Vagina (tissue), 2 donors: ENCODE measurements at regions not wholly inside any gene's neighbourhood (a gene's known extent, or its start where the extent isn't known, plus 50 kb on each side); places are given as distances from the start of the nearest gene placed in this dataset.

Experiments
- CTCF ChIP-seq, 3 experiments: fragments of 450-650 bp in 2 of 3; fragments of 200-600 bp in 1 of 3; sonication (generic) in 1 of 3; IDR thresholded peaks; one replicate each; pipeline ENCODE4 v1.5.1; 2017 to 2019; ENCODE audit warnings: antibody characterized with exemption in 3 of 3, mild to moderate bottlenecking in 2 of 3, moderate library complexity in 2 of 3
- POLR2A ChIP-seq, 2 donors: fragments of 450-650 bp; IDR thresholded peaks; one replicate each; pipeline ENCODE4 v1.6.1; 2017; ENCODE audit warnings: antibody characterized with exemption in 2 of 2, mild to moderate bottlenecking in 2 of 2, moderate library complexity in 2 of 2
- POLR2AphosphoS5 ChIP-seq, 2 donors: sonication (generic); formaldehyde crosslinking; IDR thresholded peaks; one replicate each; pipeline ENCODE4 v1.9.0; 2017; ENCODE audit warnings: antibody characterized with exemption in 2 of 2, mild to moderate bottlenecking in 2 of 2, low read depth in 1 of 2; ENCODE audit not compliant: insufficient read depth in 1 of 2

GRCh38 chr4:33062155-33062806 lies 2342.1 kb downstream of the PCDH7 start:
- TF ChIP-seq POLR2A (IDR thresholded peaks at IDR 0.05) (no peak), CTCF (IDR thresholded peaks at IDR 0.05) (no peak), POLR2AphosphoS5 (IDR thresholded peaks at IDR 0.05; ENCODE audit: insufficient read depth in 1 of 2, low read depth in 1 of 2) (no peak)
